Stimulated activated CD4-positive, alpha-beta T cell treated with anti-CD3 and anti-CD28 coated beads, Interleukin-1b, Interleukin-23, amount 100 ng/mL, for 48 hours (primary cell): ENCODE measurements at regions not wholly inside any gene's neighbourhood (a gene's known extent, or its start where the extent isn't known, plus 50 kb on each side); places are given as distances from the start of the nearest gene placed in this dataset.
"Not testable (repeated sequence)": the region's sequence is repeated elsewhere in the genome, so short reads cannot be mapped to it uniquely, and the experiment has no call there.

Source experiments
- DNase-seq: peaks from one replicate; pipeline ENCODE4 v3.0.0-alpha.2; 2020

DNA sequence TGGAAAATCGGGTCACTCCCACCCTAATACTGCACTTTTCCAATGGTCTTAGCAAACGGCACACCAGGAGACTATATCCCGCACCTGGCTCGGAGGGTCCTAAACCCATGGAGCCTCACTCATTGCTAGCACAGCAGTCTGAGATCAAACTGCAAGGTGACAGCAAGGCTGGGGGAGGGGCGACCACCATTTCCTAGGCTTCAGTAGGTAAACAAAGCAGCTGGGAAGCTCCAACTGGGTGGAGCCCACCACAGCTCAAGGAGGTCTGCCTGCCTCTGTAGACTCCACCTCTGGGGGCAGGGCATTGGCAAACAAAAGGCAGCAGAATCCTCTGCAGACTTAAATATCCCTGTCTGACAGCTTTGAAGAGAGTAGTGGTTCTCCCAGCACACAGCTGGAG lies 109.0 kb upstream of the DEFB108B start:
- DNase-seq = not testable (repeated sequence)

- DNase-seq = not testable (repeated sequence)
These were observed 102.3 kb upstream of the DEFB108B start for GRCh38 chr11:71730748-71731147.

GRCh38 chr11:71734368-71734767 lies 98.6 kb upstream of the DEFB108B start:
- DNase-seq = peak; percentile 16

DNA sequence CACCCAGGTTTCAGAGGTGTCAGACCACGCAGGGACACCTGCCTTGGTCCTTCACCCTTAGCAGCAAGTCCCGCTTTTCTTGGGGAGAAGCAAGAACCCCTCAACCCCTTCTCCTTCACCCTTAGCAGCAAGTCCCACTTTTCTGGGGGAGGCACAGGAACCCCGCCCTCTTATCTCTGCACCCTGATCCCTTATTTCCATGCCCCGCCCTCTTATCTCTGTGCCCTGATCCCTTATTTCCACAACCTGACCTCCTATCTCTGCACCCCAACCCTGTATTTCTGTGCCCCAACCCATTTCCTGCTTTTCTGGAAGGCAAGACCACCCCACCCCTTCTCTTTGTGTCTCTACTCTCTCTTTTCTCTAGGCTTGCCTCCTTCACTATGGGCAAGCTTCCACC lies 94.7 kb upstream of the DEFB108B start:
- not testable (repeated sequence) for DNase-seq

- DNase-seq = not testable (repeated sequence)
These were observed 89.6 kb upstream of the DEFB108B start for GRCh38 chr11:71743385-71743784.

- DNase-seq = not testable (repeated sequence)
These were observed 87.3 kb upstream of the DEFB108B start for GRCh38 chr11:71745656-71746055.

- DNase-seq = not testable (repeated sequence)
These were observed 86.7 kb upstream of the DEFB108B start for GRCh38 chr11:71746263-71746662.

- not testable (repeated sequence) for DNase-seq
These were observed 83.9 kb upstream of the DEFB108B start for GRCh38 chr11:71748965-71749620.

DNA sequence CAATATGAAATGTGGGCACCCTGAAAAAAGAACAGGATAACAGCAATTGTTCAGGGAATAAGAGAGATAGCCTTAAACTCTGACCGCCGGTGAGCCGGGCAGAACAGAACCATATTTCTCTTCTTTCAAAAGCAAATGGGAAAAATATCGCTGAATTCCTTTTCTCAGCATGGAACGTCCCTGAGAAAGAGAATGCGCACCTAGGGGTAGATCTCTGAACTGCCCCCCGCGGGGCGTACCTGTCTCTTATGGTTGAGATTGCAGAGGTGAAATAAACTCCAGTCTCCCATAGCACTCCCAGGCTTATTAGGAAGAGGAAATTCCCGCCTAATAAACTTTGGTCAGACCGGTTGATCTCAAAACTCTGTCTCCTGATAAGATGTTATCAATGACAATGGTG lies 82.1 kb upstream of the DEFB108B start:
- not testable (repeated sequence) for DNase-seq

DNA sequence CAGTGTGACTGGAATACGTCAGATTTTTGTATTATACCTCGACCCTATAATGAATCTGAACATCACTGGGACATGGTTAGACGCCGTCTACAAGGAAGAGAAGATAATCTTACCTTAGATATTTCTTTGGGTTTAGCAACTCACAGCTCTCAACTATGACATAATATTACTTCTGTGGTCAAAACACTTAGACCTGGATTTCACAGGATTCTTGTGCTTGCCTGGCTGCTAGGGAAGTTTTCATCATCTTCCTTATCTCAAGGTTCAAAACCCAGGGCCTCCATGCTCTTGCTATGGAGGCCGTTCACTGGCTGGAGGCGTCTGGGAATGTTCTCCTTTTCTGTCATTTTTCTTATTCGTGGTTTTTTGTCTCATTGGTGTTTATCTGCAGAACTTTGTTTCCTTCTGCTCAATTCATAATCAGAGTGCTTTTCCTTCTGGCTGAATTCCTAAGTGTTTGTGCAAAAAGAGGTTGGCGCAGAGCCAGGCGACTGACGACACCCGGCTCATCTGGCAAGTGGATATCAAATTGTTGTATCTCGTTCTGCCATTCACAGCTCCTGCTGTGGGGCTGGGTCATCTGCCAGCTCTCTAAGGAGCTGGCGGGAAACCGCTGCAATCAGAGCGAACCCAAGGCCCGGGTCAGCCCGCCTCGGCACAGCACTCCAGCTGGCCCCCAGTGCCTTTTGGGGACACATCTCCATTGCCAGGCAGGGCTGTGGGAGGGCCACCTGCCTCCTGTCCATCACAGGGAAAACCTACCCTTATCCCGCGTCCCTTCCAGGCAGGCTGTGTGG lies 68.1 kb upstream of the DEFB108B start:
- DNase-seq = not testable (repeated sequence)

DNA sequence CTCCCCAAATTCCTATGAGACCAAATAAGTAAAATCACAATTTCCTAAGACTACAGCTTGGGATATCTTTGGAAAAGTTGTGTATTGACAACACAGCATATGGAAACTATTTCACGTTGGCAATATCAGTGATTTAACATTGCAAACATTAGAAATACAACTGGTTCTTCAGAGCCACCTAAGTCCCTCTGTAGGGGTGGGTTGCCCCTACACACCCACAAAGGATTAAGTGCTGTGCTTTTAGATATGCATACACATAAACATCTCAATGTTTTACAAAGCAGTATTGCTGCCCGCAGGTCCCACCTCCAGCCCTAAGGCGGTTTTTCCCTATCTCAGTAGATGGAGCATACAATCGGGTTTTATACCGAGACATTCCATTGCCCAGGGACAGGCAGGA lies 66.0 kb upstream of the DEFB108B start:
- not testable (repeated sequence) for DNase-seq

DNA sequence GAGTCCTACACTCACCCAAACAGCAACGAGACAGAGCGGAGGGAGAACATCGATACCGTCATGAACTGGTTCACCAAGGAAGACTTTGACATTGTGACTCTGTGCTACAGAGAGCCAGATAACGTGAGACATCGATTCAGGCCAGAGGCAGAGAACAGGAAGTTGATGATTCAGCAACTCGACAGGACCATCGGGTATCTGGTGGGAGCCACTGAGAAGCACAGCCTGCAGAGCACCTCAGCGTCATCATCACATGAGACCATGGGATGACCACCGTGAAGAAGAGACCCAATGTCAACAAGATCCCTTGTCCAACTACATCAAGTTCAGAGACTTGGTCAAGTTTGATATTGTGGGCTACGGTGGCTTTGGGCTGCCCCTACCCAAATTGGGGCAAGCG lies 60.8 kb upstream of the DEFB108B start:
- DNase-seq = not testable (repeated sequence)

DNA sequence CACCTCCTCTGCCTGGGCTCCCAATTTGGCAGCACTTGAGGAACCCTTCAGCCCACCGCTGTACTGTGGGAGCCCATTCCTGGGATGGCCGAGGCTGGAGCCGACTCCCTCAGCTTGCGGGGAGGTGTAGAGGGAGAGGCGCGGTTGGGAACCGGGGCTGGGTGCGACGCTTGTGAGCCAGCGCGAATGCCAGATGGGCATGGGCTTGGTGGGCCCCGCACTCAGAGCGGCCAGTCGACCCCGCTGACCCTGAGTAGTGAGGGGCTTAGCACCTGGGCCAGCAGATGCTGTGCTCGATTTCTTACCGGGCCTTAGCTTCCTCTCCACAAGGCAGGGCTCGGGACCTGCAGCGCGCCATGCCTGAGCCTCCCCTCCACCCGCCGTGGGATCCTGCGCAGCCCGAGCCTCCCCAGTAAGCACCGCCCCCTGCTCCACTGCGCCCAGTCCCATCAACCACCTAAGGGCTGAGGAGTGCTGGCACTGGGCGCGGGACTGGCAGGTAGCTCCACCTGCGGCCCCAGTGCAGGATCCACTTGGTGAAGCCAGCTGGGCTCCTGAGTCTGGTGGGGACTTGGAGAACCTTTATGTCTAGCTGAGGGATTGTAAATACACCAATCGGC lies 58.3 kb upstream of the DEFB108B start:
- DNase-seq = no peak

- DNase-seq = not testable (repeated sequence)
These were observed 52.9 kb upstream of the DEFB108B start for GRCh38 chr11:71780116-71780515.

GRCh38 chr11:71780771-71781170 lies 52.2 kb upstream of the DEFB108B start:
- DNase-seq = not testable (repeated sequence)

GRCh38 chr11:71781491-71781890 lies 51.5 kb upstream of the DEFB108B start:
- DNase-seq = not testable (repeated sequence)

GRCh38 chr11:71782229-71782861 lies 50.7 kb upstream of the DEFB108B start:
- not testable (repeated sequence) for DNase-seq

GRCh38 chr11:71783191-71783590 lies 49.8 kb upstream of the DEFB108B start:
- DNase-seq = not testable (repeated sequence)
